Medulla oblongata (tissue), 1 donor: ENCODE measurements at regions not wholly inside any gene's neighbourhood (a gene's known extent, or its start where the extent isn't known, plus 50 kb on each side); places are given as distances from the start of the nearest gene placed in this dataset.

Experiments
- DNase-seq: peaks from one replicate; pipeline ENCODE4 v3.0.0-alpha.2; 2015; ENCODE audit errors: extremely low spot score

- DNase-seq = no peak
These were observed 130.0 kb upstream of the AHR start for GRCh38 chr7:17168416-17168815.

GRCh38 chr7:17171427-17171826 is 127.0 kb upstream of the AHR start:
- DNase-seq = no peak

- DNase-seq = no peak
These were observed 122.0 kb upstream of the AHR start for GRCh38 chr7:17176371-17177032.

GRCh38 chr7:17178545-17178944 is 119.9 kb upstream of the AHR start:
- no peak for DNase-seq

GRCh38 chr7:17181482-17181881 is 117.0 kb upstream of the AHR start:
- DNase-seq = no peak

- no peak for DNase-seq
These were observed 114.7 kb upstream of the AHR start for GRCh38 chr7:17183630-17184328.

GRCh38 chr7:17184805-17185689 is 113.4 kb upstream of the AHR start:
- DNase-seq = no peak

- peak; percentile 68 for DNase-seq
These were observed 112.8 kb upstream of the AHR start for GRCh38 chr7:17185690-17186070.

- DNase-seq = no peak
These were observed 111.5 kb upstream of the AHR start for GRCh38 chr7:17186745-17187530.

- no peak for DNase-seq
These were observed 103.8 kb upstream of the AHR start for GRCh38 chr7:17194656-17195055.

GRCh38 chr7:17195576-17195975 is 102.9 kb upstream of the AHR start:
- DNase-seq = no peak

GRCh38 chr7:17205910-17206309 is 92.5 kb upstream of the AHR start:
- no peak for DNase-seq

GRCh38 chr7:17206349-17206905 is 92.0 kb upstream of the AHR start:
- no peak for DNase-seq

- DNase-seq = no peak
These were observed 91.2 kb upstream of the AHR start for GRCh38 chr7:17207220-17207619.

GRCh38 chr7:17209101-17209500 is 89.4 kb upstream of the AHR start:
- DNase-seq = no peak

- no peak for DNase-seq
These were observed 87.1 kb upstream of the AHR start for GRCh38 chr7:17211307-17211836.

GRCh38 chr7:17212188-17212587 is 86.3 kb upstream of the AHR start:
- no peak for DNase-seq

- DNase-seq = no peak
These were observed 70.5 kb upstream of the AHR start for GRCh38 chr7:17227766-17228490.

GRCh38 chr7:17229228-17229627 is 69.2 kb upstream of the AHR start:
- no peak for DNase-seq

GRCh38 chr7:17230099-17230807 is 68.2 kb upstream of the AHR start:
- no peak for DNase-seq
